Fibroblast of the aortic adventitia (primary cell): ENCODE measurements at regions not wholly inside any gene's neighbourhood (a gene's known extent, or its start where the extent isn't known, plus 50 kb on each side); places are given as distances from the start of the nearest gene placed in this dataset.

ENCODE experiments used
- DNase-seq: peaks from one replicate; pipeline ENCODE4 v3.0.0-alpha.2; 2010; ENCODE audit warnings: low read depth
- H3K4me3 ChIP-seq: 2 replicates; pipeline ENCODE4 v1.5.1; 2011; ENCODE audit warnings: low read depth, mild to moderate bottlenecking, control low read depth, low read length, moderate library complexity
- CTCF ChIP-seq: IDR thresholded peaks from 2 replicates; pipeline ENCODE4 v1.5.1; 2011; ENCODE audit warnings: mild to moderate bottlenecking, low read length, control low read depth, inconsistent platforms; ENCODE audit not compliant: insufficient read depth

GRCh38 chr11:82599836-82600235 lies 133.8 kb downstream of the FAM181B start:
- no peak for DNase-seq
- TF ChIP-seq CTCF = no peak

GRCh38 chr11:82586581-82586980 lies 147.1 kb downstream of the FAM181B start:
- no peak for TF ChIP-seq CTCF
- H3K4me3 ChIP-seq = no peak overlapping the region
- no peak for DNase-seq

More at GRCh38 chr11:82599836-82600235, 133.8 kb downstream of the FAM181B start:
- H3K4me3 ChIP-seq = no peak overlapping the region

GRCh38 chr11:82577246-82577645 lies 156.4 kb downstream of the FAM181B start:
- H3K4me3 ChIP-seq = no peak overlapping the region
- TF ChIP-seq CTCF = no peak
- no peak for DNase-seq

- no peak for DNase-seq
- TF ChIP-seq CTCF = no peak
- H3K4me3 ChIP-seq = no peak overlapping the region
These were observed 172.8 kb downstream of the FAM181B start for GRCh38 chr11:82560836-82561235.

- no peak overlapping the region for H3K4me3 ChIP-seq
- no peak for TF ChIP-seq CTCF
- DNase-seq = no peak
These were observed 174.1 kb downstream of the FAM181B start for GRCh38 chr11:82559609-82560008.

- no peak for DNase-seq
- no peak overlapping the region for H3K4me3 ChIP-seq
- TF ChIP-seq CTCF = no peak
These were observed 176.4 kb downstream of the FAM181B start for GRCh38 chr11:82557274-82557673.

- TF ChIP-seq CTCF = no peak
- DNase-seq = no peak
- no peak overlapping the region for H3K4me3 ChIP-seq
These were observed 177.5 kb downstream of the FAM181B start for GRCh38 chr11:82556210-82556609.
